HG03159 (cell line): ENCODE measurements at regions not wholly inside any gene's neighbourhood (a gene's known extent, or its start where the extent isn't known, plus 50 kb on each side); places are given as distances from the start of the nearest gene placed in this dataset.
A peak's percentile ranks its signal among the peaks of the same experiment; 100 is the strongest.

Experiments used
- ATAC-seq: cut with Tn5 transposase; IDR thresholded peaks from one replicate; pipeline ENCODE4 v1.9.1; 2021; ENCODE audit warnings: mild to moderate bottlenecking, moderate library complexity; ENCODE audit not compliant: unreplicated experiment

GRCh38 chr4:166600264-166600663, 634.0 kb downstream of the SPOCK3 start:
- ATAC-seq: no peak

GRCh38 chr4:166602068-166602467, 632.2 kb downstream of the SPOCK3 start:
- ATAC-seq: no peak

GRCh38 chr4:166622425-166622977, 611.8 kb downstream of the SPOCK3 start:
- no peak for ATAC-seq

DNA sequence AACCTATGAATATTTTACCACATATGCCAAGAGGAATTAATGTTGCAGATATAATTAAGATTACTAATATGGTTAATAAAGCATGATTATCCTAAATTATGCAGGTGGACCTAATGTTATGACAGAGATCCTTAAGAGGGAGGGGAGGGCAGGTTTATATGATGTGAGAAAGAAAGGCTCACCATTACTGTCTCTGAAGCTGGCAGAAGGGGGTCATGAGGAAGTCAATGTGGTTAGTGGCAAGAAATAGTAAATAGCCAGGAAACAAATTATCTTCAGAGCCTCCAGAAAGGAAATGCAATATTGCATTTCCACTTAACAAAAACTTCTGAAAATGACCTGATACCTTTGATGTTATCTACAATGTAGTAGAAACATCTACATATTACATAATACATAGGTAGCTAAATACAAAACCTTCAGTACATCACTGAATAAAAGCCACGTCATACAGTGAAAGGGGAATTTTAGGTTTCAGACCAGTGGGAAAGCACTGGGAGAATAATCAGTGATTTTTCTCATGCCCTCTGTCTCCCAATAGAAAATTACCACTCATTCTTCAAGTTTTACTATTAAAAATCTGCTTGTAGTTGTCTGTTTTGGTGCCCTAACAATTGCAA, 609.2 kb downstream of the SPOCK3 start:
- ATAC-seq: peak; percentile 41

DNA sequence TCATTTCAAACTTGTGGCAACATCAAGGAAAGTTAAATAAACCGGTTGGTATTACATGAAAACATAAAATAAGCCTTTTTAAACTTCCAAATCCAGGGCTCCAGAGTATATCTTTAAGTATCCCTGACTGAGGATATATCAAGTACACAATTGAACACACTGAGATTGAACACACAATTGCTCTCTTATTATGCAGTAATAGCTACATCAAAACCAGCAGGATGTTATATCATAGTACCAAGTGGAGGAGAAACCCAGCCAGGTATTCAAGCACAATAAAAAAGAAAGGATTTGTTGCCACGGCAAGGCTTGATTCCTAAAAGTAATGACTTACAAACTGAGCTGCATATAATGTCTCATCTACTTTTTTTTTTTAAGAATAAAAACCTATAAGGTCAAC, 605.8 kb downstream of the SPOCK3 start:
- no peak for ATAC-seq

- ATAC-seq: no peak
Measured at GRCh38 chr4:166635367-166635766, 598.9 kb downstream of the SPOCK3 start.

- no peak for ATAC-seq
Measured at GRCh38 chr4:166637816-166638215, 596.5 kb downstream of the SPOCK3 start.

GRCh38 chr4:166655231-166655630, 579.1 kb downstream of the SPOCK3 start:
- no peak for ATAC-seq

DNA sequence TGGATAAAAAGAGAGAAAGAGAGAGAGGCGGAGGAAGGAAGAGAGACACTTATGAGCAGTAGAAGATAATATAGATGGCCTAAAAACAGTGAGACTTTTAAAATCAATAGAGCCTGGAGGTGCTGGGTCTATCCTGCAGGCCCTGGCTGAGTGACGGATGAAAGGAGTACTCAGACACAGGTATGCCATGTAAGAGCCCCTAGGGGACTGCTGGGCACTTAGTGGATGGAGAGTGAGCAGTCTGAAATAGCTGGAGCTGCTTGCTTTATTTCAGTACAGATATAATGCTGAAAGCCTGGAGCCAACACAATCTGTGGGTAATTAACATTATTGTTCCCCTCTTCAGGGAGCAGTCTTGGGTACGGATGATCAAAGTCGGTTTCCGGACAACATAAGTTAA, 578.6 kb downstream of the SPOCK3 start:
- ATAC-seq: no peak

DNA sequence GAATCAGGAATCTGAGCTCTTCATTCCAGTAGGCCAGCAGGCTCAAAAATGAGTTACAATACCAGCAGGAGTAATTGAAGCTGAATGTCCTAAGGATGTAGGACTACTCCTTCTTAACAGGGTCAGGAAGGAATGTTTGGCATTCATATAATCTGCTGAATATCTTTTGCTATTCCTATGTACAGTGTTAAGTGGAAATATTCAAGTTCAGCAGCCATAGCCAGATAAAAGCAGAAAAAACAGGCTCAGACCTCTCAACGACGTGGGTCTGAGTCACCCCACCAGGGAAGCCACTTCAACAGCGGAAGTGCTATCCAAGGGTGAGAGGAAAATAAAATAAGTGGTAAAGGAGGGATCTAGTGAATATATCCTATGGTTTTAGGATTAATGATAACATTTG, 577.0 kb downstream of the SPOCK3 start:
- ATAC-seq: no peak

DNA sequence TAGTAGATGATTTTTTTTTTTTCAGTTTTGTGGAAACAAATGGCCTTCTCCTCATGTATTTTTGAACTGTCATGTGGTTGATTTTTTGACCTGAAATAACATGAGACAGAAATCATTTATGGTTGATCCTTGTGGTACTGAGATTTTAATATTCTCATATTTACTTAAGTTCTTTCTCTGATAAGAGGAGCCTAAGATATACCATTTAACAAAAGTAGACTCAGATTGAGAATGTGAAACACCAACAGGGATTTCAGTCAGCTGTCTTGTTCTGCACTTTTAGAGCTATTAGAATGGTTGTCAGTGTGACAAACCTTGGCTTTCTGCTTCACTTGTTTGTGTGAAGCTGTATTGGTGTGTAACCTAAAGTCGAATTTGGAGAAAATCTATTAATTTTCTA, 575.7 kb downstream of the SPOCK3 start:
- no peak for ATAC-seq

GRCh38 chr4:166662266-166662843, 571.9 kb downstream of the SPOCK3 start:
- ATAC-seq: peak; percentile 94

DNA sequence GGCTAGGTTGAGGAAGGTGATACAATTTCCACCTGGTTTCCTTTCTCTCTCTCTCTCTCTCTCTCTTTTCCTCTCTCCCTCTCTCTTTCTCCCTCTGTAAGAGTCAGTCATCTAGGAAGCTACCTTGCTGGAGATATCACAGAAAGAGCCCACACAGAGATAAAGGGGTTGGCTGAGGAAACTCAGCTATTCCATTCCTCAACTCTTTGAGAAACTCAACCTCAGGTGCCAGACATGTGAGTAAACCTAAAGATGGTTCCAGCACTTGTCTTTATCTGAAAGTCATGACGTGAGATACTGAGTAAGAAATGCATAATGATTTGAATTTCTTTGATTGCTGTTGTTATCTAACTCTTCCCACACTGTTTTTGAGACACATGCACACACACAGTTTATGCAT, 564.0 kb downstream of the SPOCK3 start:
- no peak for ATAC-seq

DNA sequence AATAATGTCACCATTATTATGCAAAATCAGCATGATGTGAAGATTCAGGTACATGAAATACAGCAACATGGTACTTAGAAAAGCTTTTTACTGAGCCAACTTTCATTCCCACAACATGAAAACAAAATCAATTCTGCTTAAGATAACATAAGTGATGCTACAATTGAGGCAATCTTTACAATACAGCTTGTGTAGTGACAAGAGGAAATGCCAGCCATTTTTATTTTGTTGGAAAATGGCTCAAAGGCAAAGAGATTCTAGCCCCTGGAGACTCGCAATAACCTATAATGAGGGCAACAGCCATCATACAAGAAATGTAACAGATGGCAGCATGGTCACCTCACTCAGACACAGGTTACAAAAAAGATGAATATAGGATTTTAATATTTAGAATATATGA, 560.4 kb downstream of the SPOCK3 start:
- no peak for ATAC-seq

- no peak for ATAC-seq
Measured at GRCh38 chr4:166675411-166675810, 558.9 kb downstream of the SPOCK3 start.

- no peak for ATAC-seq
Measured at GRCh38 chr4:166680796-166681195, 553.5 kb downstream of the SPOCK3 start.

DNA sequence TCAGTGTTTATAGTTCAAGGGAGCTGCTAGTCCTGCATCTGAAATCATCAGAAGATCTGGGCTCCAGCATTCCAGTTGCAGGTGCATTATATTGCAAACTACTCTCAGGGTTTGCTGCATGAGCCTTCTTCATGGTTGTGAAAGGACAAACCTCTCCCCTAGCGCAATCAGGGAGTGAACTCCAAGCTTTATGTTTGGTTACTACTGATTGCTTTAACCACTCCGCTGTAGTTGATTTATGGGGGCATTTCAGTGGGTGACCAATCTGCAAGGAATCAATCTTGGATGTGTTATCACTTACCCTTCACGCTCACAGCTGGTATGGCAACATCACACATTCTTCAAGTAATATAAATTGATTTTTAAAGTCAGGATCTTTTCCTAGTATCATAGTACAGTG, 552.1 kb downstream of the SPOCK3 start:
- no peak for ATAC-seq
